ENCODE measurements at regions not wholly inside any gene's neighbourhood (a gene's known extent, or its start where the extent isn't known, plus 50 kb on each side); places are given as distances from the start of the nearest gene placed in this dataset.

DNA sequence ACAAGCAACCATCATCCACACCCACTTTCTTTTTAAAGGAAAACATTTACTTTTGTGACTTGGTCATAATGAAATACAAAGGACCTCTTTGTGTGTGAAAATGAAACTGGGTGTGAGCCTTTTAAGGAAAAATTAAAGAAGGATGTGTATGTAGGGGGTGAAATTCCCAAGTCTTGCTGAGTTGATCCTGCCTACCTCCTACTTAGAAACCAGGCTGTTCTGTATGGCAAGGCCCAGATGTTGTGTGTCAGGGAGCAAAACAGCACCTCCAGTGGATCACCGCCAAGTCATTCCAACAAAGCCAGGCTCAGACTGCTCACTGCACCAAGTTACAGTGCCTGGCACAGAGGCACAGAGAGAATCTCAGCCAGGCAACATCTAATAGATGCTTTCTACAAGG, 198.5 kb upstream of the FBN2 start:
- no peak for DNase-seq (ENCODE audit: low read depth)
- H3K4me3 ChIP-seq (ENCODE audit: control insufficient read depth, low read depth, low read length), result no peak overlapping the region
- TF ChIP-seq, protein P1, sequence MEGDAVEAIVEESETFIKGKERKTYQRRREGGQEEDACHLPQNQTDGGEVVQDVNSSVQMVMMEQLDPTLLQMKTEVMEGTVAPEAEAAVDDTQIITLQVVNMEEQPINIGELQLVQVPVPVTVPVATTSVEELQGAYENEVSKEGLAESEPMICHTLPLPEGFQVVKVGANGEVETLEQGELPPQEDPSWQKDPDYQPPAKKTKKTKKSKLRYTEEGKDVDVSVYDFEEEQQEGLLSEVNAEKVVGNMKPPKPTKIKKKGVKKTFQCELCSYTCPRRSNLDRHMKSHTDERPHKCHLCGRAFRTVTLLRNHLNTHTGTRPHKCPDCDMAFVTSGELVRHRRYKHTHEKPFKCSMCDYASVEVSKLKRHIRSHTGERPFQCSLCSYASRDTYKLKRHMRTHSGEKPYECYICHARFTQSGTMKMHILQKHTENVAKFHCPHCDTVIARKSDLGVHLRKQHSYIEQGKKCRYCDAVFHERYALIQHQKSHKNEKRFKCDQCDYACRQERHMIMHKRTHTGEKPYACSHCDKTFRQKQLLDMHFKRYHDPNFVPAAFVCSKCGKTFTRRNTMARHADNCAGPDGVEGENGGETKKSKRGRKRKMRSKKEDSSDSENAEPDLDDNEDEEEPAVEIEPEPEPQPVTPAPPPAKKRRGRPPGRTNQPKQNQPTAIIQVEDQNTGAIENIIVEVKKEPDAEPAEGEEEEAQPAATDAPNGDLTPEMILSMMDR (IDR thresholded peaks at IDR 0.05; ENCODE audit: control insufficient read depth, insufficient read depth, low read depth, low read length, missing control alignments), result no peak

DNA sequence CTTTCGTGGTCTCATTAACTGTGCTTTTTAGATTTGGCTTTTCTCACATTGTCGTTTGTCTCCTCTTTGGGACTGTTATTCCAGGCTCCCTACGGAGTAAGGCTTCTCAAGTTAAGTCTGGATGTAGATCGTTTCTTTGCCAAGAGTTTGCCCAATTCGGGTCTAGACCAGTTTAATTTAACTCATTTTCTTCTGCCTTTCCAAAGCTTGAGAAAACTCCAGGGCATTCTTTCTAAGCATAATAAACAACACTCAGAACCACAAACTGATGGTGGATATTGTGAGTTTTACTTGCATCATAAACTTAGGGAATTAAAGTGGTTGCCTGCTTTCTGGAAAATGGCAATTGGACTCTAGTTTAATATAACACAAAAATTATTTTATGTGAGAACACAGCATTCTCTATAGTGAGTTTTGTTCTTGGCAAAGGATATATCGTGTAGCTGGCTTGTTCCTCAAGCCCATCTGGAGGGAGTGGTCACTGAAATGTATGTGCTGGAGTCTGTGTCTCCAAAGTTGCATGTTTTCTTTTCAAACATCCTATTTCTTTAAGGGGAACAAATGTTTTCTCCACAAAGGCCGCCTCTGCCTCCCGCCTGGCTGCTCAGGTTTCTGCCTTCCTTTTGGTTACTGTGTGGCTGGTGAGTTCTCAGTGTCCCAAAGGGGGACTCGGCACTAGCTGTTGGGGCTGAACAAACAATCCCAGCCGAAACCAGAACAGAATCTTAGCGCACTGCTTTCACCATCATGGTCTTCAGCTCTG, 211.3 kb upstream of the FBN2 start:
- no peak overlapping the region for H3K4me3 ChIP-seq (ENCODE audit: control insufficient read depth, low read depth, low read length)
- TF ChIP-seq, protein P1 (IDR thresholded peaks at IDR 0.05; ENCODE audit: control insufficient read depth, insufficient read depth, low read depth, low read length, missing control alignments), result no peak
- DNase-seq (ENCODE audit: low read depth), result no peak

DNA sequence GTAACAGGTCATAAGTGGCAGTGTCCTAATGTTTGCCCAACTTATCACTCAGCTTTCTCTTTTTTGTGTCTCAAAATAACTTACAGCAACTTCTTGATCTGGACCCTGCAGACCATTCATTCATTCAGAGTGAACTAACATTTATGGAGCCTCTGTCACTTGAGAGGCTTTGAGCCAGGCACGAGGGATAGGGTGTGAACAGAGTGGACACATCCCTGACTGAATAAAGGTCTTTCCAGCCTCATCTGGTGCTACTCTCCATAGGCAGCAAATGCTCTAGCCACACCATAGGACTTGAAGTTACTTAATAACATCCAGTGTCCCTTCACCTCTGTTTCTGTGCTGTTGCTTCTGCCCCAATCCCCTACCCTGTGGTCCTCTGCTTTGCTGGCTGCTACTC, 212.1 kb upstream of the FBN2 start:
- no peak for DNase-seq (ENCODE audit: low read depth)
- TF ChIP-seq, protein P1 (IDR thresholded peaks at IDR 0.05; ENCODE audit: control insufficient read depth, insufficient read depth, low read depth, low read length, missing control alignments), result no peak
- H3K4me3 ChIP-seq (ENCODE audit: control insufficient read depth, low read depth, low read length), result no peak overlapping the region

DNA sequence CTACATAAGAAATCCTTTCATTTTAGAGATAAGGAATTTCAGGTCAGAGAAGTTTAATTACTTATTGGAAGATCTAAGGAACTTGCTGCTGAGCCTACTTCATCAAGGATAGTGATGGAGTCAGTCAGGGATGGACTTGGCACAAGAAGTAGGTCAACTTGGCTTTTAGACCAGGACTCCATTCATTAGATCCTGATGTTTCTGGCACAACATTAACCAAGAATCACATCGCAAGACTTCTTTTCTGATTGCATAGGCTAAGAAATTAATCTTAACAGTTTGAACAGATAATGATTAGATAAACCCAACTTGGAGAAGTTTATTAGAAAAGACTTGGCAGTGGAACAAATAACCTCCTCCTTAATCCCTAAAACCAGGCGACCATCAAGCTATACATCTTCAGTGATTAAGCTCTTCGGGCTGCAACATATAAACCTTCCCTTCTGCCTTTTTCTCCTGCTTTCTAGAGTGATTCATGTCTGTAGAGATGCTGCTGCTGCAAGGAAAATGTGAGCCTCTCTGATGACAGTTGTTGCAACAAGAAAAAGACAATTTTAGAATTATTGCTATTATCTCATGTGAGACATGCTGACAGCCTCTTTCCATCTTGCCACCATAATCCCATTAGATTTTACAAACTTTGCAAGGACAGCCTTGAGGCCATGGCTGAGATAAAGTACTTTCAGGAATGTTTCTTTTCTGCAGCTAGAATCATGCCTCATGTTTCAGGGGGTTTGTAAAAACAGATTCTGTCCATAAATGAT, 207.9 kb upstream of the SLC27A6 start:
- TF ChIP-seq, protein P1 (IDR thresholded peaks at IDR 0.05; ENCODE audit: control insufficient read depth, insufficient read depth, low read depth, low read length, missing control alignments), result no peak
- H3K4me3 ChIP-seq (ENCODE audit: control insufficient read depth, low read depth, low read length), result no peak overlapping the region
- no peak for DNase-seq (ENCODE audit: low read depth)

DNA sequence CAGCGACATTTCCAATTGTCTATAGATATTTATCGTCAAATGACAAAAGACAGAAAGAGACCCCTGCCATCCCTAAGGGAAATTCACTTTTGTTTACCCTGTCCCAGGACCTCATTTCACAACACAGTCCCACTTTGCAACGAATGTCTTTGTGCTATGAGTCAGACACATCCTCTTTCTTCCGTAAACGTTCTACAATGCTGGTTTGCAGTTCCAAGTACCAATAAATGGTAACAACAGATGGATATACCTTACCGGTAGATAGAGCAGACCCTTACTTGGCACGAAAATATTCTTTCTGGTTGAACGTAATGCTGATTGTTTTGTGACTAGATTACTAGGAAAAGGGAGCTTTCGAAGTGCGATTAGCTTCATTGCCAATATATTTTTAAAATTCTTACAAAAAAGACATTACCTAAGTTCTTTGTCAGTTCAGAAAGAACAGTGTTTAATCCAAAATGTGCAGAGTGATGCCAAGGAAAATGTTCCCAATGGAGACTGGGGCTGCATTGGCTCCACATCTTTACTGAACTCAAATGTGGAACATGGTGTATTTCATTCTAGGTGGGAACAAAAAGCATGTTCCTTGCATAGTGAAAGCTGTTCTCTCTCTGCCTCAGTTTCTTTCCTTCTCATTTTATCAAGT, 202.5 kb upstream of the SLC27A6 start:
- no peak for DNase-seq (ENCODE audit: low read depth)
- H3K4me3 ChIP-seq (ENCODE audit: control insufficient read depth, low read depth, low read length), result no peak overlapping the region
- TF ChIP-seq, protein P1 (IDR thresholded peaks at IDR 0.05; ENCODE audit: control insufficient read depth, insufficient read depth, low read depth, low read length, missing control alignments), result no peak

DNA sequence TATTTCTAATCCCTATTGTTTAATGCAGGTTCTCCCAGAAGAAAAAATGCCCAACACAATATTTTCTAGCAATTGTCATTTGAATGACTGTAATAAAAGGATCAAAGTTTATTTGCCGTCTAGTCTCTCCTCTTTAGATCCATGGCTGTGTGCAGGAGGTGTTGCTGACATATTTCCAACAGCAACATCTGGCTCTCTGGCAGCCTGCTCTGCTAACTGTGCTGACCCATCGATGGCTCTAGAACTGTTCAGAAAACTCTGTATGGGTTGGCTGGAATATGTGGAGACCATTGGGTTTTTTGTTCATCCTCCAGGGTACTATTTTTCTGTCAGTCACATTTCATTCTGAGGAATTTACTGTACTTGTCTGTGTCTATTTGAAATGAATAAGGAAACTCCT, 202.0 kb upstream of the SLC27A6 start:
- TF ChIP-seq, protein P1 (IDR thresholded peaks at IDR 0.05; ENCODE audit: control insufficient read depth, insufficient read depth, low read depth, low read length, missing control alignments), result no peak
- DNase-seq (ENCODE audit: low read depth), result no peak

More for the DNA sequence above, 202.0 kb upstream of the SLC27A6 start:
- H3K4me3 ChIP-seq (ENCODE audit: control insufficient read depth, low read depth, low read length), result no peak overlapping the region
